ENCODE measurements at regions not wholly inside any gene's neighbourhood (a gene's known extent, or its start where the extent isn't known, plus 50 kb on each side); places are given as distances from the start of the nearest gene placed in this dataset.
"Not testable (repeated sequence)": the region's sequence is repeated elsewhere in the genome, so short reads cannot be mapped to it uniquely, and the experiment has no call there.

DNA sequence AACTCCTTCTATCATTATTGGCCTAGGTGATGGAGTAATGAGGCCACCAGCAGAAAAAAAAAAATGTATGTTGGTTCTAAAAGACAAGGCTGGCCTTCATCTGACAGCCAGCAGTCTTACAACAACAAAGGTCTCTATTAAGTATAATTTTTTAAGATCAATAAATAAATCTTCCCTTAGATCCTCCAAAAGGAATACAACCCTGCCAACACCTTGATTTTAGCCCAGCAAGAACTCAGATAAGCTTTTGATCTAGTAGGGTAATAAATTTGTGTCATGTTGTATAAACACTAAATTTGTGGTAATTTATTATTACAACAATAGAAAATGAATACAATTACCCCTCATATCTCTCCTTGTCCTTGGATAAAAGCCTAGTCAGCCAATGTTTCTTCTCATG lies 633.2 kb upstream of the FAM174A start:
- DNase-seq (ENCODE audit: low read depth), result no peak

DNA sequence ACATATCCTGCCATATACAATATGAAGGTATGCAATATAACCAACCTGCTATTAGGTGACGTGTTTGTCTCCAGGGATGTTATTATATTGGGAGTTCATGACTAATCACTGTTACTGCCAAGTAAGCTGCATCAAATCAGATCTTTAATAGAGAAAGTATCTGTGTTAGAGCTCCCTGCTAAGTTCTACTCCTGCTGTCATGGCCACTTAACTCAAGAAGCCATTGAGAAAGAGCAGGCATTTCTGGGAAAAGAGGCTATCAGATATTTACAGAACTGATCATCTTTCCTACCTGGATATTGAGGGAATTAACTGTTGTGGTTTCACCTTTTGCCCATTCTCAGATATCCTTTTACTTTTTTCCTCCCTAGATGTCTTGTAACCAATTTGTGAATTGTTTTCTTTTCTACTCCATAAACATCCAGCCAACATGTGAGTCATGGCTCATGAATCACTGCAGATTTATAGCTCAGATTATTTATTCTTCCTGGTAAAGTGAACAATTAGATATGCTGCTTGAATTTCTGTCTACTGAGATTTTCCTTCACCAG lies 634.8 kb upstream of the FAM174A start:
- no peak for DNase-seq (ENCODE audit: low read depth)

GRCh38 chr5:99879791-99880511 lies 655.2 kb upstream of the FAM174A start:
- DNase-seq (ENCODE audit: low read depth), result no peak

GRCh38 chr5:99878830-99879229 lies 656.3 kb upstream of the FAM174A start:
- no peak for DNase-seq (ENCODE audit: low read depth)

- no peak for DNase-seq (ENCODE audit: low read depth)
Measured at GRCh38 chr5:99866740-99867139, 668.4 kb upstream of the FAM174A start.

DNA sequence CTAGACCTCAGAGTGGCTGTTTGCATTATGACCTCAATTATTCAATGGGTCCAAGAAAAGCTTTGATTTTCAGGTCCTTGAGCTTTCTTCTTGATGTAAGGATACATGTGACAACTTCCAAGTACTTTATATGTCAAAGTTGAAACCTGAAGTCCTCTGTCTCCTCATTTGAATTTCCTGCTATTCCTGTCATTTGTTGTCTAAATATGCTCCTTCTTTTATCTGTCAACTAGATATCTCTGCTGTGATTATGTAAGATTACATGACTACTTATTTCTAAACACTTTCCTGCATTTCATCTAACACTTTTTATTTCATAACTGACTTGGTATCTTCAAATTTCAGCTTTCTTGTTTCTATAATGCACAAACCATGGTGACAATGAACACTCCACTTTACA lies 670.0 kb upstream of the FAM174A start:
- DNase-seq (ENCODE audit: low read depth), result no peak

DNA sequence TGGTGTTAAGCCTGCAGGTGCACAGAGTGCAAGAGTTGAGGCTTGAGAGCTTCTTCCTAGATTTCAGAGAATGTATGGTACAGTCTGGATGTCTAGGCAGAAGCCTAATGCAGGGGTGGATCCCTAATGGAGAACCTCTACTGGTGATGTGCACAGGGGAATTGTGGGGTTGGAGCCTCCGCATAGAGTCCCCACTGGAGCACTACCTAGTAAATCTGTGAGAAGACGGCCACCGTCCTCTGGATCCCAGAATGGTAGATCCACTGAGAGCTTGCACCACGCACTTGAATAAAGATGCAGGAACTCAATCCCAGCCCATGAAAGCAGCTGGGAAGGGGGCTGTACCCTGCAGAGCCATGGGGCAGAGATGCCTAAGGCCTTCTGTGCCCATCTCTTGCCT lies 699.4 kb upstream of the FAM174A start:
- DNase-seq (ENCODE audit: low read depth), result no peak

- no peak for DNase-seq (ENCODE audit: low read depth)
Measured at GRCh38 chr5:99827136-99827535, 708.0 kb upstream of the FAM174A start.

- no peak for DNase-seq (ENCODE audit: low read depth)
Measured at GRCh38 chr5:99817796-99818195, 717.4 kb upstream of the FAM174A start.

- DNase-seq (ENCODE audit: low read depth), result no peak
Measured at GRCh38 chr5:99814321-99815063, 720.7 kb upstream of the FAM174A start.

GRCh38 chr5:99808657-99809230 lies 726.4 kb upstream of the FAM174A start:
- DNase-seq (ENCODE audit: low read depth), result no peak

- no peak for DNase-seq (ENCODE audit: low read depth)
Measured at GRCh38 chr5:99807346-99807745, 727.8 kb upstream of the FAM174A start.

GRCh38 chr5:99795031-99795430 lies 740.1 kb upstream of the FAM174A start:
- DNase-seq (ENCODE audit: low read depth), result no peak

DNA sequence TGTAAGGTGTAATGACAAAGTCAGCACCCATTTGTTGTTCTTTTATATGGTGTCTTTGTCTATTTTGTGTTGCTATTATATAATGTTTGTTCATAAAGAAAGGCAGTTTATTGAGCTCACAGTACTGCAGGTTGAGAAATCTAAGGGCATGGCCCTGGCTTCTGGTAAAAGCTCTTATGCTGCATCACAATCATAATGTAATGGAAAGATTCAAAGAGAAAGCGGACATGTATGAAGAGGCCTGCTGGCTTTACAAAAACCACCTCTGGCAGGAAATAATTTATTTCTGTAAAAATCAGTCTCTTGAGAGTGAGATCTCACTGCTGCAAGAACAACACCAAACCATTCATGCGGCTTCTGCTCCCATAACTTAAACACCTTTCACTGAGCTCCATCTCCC lies 746.7 kb upstream of the FAM174A start:
- DNase-seq (ENCODE audit: low read depth), result no peak

- no peak for DNase-seq (ENCODE audit: low read depth)
Measured at GRCh38 chr5:99775189-99775588, 760.0 kb upstream of the FAM174A start.

DNA sequence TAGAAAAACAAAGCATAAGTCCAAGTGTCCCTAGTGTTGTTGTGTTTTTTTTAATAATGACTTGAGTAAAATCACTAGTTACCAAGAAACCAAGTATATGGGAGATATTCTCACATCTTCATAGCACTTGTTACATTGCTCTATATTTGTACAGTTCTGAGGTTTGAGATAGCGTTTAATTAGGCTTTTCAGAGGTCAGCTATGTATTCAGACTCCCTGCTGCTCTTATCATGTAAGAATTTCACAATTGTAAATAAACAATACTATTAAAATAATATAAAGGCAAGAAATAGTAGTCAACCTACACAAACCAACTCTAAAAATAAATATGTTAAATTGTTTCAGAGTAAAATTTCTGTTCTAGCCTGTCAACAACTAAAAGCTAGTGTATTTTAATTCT lies 761.9 kb upstream of the FAM174A start:
- no peak for DNase-seq (ENCODE audit: low read depth)

DNA sequence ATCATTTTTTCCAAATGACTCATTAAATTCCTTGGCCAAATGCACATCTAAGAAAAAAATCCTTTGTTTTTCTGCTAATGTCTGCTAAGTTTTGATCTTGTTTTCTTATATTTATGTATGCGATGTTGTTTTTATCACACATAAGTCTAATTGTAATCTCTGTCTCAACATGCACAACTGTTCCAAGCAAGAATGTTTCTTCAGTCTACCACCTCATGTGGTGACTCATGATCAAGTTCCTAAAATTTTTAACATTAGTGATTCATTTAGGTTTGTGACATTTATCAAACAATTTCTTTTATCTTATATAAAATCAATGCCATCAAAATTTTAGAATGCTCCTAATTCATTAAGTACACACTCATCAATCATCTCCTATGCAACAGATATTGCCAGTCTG lies 763.9 kb upstream of the FAM174A start:
- no peak for DNase-seq (ENCODE audit: low read depth)

DNA sequence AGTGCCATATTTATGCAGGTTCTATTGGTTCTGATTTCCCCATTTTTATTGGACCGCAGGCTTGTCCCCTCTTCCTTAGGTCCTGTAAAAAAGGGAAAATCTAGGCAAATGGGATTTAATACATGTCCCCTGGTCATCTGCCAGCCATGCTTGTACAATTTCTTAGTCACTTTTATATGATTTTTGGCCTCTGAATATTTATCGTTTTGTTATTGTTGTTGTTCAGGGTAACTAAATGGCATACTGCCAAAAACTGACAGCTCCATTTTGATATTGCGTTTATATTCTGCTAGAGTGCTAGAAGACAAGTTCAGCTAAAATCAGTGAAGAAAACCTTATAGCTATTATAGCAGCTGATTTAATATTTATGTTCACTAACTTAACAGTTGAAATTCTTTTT lies 770.2 kb upstream of the FAM174A start:
- DNase-seq (ENCODE audit: low read depth), result no peak

GRCh38 chr5:99763021-99763774 lies 772.0 kb upstream of the FAM174A start:
- no peak for DNase-seq (ENCODE audit: low read depth)

GRCh38 chr5:99747342-99747741 lies 787.8 kb upstream of the FAM174A start:
- no peak for DNase-seq (ENCODE audit: low read depth)

GRCh38 chr5:99733146-99733545 lies 802.0 kb upstream of the FAM174A start:
- not testable (repeated sequence) for DNase-seq (ENCODE audit: low read depth)

GRCh38 chr5:99730653-99731052 lies 801.8 kb upstream of the CHD1 start:
- not testable (repeated sequence) for DNase-seq (ENCODE audit: low read depth)
